ENCODE measurements at regions not wholly inside any gene's neighbourhood (a gene's known extent, or its start where the extent isn't known, plus 50 kb on each side); places are given as distances from the start of the nearest gene placed in this dataset.

DNA sequence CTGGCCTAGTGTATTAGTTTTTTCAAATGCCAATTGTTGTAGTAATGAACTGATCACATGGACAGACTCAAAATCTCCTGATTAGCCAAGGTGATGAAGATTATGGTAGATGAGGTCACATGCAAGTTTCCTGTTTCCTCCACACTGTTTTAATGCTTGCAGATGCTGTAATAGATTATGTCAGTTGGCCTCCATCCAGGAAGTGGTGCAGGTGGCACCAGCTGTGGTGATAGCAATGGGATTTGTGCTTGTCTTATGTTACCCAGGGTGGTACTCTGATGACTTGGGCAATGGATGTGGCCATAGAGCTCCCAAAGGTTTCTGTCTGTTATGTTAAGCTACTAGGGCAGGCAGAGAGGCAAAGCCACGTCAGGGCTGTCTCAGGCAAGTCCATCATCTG is 332.9 kb upstream of the DDX18 start:
- 80% methylated on average over 1 of the region's 1 CpG; no CpG with 5 or more reads in 1 of the 2 donors for WGBS, 2 donors (ENCODE audit: low coverage in 1 of 2)
- no peak overlapping the region for H3K27ac ChIP-seq
- H3K36me3 ChIP-seq: no peaks in the 10 kb centered on the region
- no peak for ATAC-seq
- no peaks in the 10 kb centered on the region for H3K4me1 ChIP-seq
- H3K27me3 ChIP-seq: no peaks in the 10 kb centered on the region
- TF ChIP-seq POLR2AphosphoS5 (IDR thresholded peaks at IDR 0.05): no peak
- TF ChIP-seq, protein P1, sequence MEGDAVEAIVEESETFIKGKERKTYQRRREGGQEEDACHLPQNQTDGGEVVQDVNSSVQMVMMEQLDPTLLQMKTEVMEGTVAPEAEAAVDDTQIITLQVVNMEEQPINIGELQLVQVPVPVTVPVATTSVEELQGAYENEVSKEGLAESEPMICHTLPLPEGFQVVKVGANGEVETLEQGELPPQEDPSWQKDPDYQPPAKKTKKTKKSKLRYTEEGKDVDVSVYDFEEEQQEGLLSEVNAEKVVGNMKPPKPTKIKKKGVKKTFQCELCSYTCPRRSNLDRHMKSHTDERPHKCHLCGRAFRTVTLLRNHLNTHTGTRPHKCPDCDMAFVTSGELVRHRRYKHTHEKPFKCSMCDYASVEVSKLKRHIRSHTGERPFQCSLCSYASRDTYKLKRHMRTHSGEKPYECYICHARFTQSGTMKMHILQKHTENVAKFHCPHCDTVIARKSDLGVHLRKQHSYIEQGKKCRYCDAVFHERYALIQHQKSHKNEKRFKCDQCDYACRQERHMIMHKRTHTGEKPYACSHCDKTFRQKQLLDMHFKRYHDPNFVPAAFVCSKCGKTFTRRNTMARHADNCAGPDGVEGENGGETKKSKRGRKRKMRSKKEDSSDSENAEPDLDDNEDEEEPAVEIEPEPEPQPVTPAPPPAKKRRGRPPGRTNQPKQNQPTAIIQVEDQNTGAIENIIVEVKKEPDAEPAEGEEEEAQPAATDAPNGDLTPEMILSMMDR (IDR thresholded peaks at IDR 0.05): no peak
- no peak for TF ChIP-seq EP300 (IDR thresholded peaks at IDR 0.05)
- no peak for TF ChIP-seq POLR2A (IDR thresholded peaks at IDR 0.05)
- peaks cover 0 to 48% (median 0%) of the 10 kb centered on the region in 3 donors for H3K9me3 ChIP-seq
- H3K4me3 ChIP-seq: no peak overlapping the region

DNA sequence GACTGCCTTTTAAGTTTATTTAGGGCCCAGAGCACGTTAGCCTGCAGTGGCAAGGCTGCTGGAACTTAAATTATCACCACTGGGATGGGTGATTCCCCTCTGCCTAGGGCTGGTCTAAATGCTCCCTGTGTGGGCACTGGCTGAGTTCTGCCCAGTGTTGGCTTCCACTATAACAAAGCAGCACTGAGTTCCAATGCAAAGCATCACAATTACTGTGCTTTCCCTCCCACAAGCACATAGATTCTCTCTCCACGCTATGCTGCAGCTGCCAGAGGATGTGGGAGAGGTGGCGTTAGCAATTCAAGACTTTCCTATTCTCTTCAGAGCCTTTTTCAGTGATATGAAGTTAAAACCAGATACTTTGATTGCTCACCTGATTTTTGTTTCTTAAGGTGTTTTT is 328.9 kb upstream of the DDX18 start:
- Histone ChIP-seq H3K9me3 (peaks cover 0 to 18% (median 0%) of the 10 kb centered on the region in 3 donors), H3K36me3 (no peaks in the 10 kb centered on the region), H3K4me3 (no peak overlapping the region), H3K4me1 (no peaks in the 10 kb centered on the region), H3K27ac (no peak overlapping the region), H3K27me3 (no peaks in the 10 kb centered on the region)
- ATAC-seq: no peak
- WGBS, 2 donors (ENCODE audit: low coverage in 1 of 2): 72 to 77% methylated on average over 2 to 3 of the region's 3 CpGs
- TF ChIP-seq EP300 (IDR thresholded peaks at IDR 0.05): no peak
- TF ChIP-seq, protein P1 (IDR thresholded peaks at IDR 0.05): no peak
- TF ChIP-seq POLR2A (IDR thresholded peaks at IDR 0.05): no peak
- no peak for TF ChIP-seq POLR2AphosphoS5 (IDR thresholded peaks at IDR 0.05)

DNA sequence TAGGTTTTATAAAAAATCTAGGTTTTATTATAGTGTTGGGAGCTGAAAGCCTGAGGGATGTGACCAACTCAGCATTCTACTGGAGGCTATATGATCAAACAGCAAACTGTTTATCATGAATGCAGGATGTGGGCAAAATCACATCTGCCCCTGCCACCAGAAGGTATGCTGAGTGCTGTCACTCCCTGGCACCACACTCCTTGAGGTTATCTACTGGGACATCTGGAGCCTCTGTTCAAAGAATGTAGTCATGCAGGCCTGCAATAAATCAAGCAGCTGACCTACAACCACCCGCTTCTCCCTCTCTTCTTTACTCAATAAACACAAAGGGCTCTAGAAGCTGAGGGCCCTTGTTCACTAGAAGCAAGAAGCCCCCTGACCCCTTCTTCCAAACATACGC is 328.4 kb upstream of the DDX18 start:
- TF ChIP-seq EP300 (IDR thresholded peaks at IDR 0.05) (no peak), POLR2AphosphoS5 (IDR thresholded peaks at IDR 0.05) (no peak), POLR2A (IDR thresholded peaks at IDR 0.05) (no peak)
- TF ChIP-seq, protein P1 (IDR thresholded peaks at IDR 0.05): no peak

DNA sequence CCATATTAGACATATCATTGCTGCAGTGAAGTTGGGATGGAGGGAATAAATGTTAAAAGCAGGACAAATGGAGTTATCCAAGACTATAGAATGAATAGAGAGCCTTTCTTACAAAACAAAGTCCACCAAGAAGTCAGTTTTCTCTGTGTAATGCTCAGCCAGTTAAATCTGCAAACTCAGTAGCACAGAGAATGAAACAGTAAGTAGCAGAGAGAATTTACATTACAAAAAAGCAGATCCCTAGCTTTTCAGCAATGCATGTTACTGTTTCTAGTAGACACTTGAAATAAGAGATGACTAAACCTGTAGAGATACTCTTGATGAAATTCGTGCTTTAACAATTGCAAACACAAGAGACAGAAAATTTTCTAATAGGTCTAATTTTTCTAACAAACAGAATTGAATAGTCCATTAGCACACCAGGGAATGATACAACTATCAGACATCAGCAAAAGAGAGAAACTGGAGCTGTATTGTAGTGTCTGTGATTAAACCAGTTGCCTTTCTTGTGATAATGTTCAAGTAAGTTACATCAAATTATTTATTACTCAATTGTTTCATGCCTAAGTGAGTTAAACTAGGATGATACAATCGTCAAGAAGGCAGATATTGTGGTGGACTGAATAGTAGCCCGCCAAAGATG is 322.2 kb upstream of the DDX18 start:
- ATAC-seq: no peak
- 80 to 85% methylated on average over 3 of the region's 3 CpGs for WGBS, 2 donors (ENCODE audit: low coverage in 1 of 2)

More for the DNA sequence above, 328.4 kb upstream of the DDX18 start:
- no peak for ATAC-seq
- WGBS, 2 donors (ENCODE audit: low coverage in 1 of 2): 63 to 80% methylated on average over 1 of the region's 2 CpGs
- Histone ChIP-seq H3K4me1 (no peaks in the 10 kb centered on the region), H3K27ac (no peak overlapping the region), H3K9me3 (peaks cover 0 to 15% (median 0%) of the 10 kb centered on the region in 3 donors), H3K36me3 (no peaks in the 10 kb centered on the region), H3K4me3 (no peak overlapping the region), H3K27me3 (no peaks in the 10 kb centered on the region)

More for the DNA sequence above, 322.2 kb upstream of the DDX18 start:
- no peaks in the 10 kb centered on the region for H3K36me3 ChIP-seq
- no peak for TF ChIP-seq POLR2A (IDR thresholded peaks at IDR 0.05)
- TF ChIP-seq EP300 (IDR thresholded peaks at IDR 0.05): no peak
- TF ChIP-seq, protein P1 (IDR thresholded peaks at IDR 0.05): no peak
- no peak for TF ChIP-seq POLR2AphosphoS5 (IDR thresholded peaks at IDR 0.05)
- H3K4me1 ChIP-seq: no peaks in the 10 kb centered on the region
- peaks cover 0 to 3% (median 0%) of the 10 kb centered on the region in 3 donors for H3K9me3 ChIP-seq
- H3K27me3 ChIP-seq: no peaks in the 10 kb centered on the region
- H3K4me3 ChIP-seq: no peak overlapping the region
- no peak overlapping the region for H3K27ac ChIP-seq

Measured in gastroesophageal sphincter (tissue), 4 donors.